ENCODE measurements at regions not wholly inside any gene's neighbourhood (a gene's known extent, or its start where the extent isn't known, plus 50 kb on each side); places are given as distances from the start of the nearest gene placed in this dataset.

- DNase-seq, result no peak
Observed at GRCh38 chr2:33791625-33792024, 192.5 kb upstream of the FAM98A start.

GRCh38 chr2:33788044-33788443 lies 188.9 kb upstream of the FAM98A start:
- DNase-seq, result no peak

- no peak for DNase-seq
Observed at GRCh38 chr2:33786881-33787280, 187.8 kb upstream of the FAM98A start.

- no peak for DNase-seq
Observed at GRCh38 chr2:33785201-33786106, 186.4 kb upstream of the FAM98A start.

- DNase-seq, result no peak
Observed at GRCh38 chr2:33784488-33784887, 185.4 kb upstream of the FAM98A start.

- no peak for DNase-seq
Observed at GRCh38 chr2:33782395-33783230, 183.5 kb upstream of the FAM98A start.

- DNase-seq, result no peak
Observed at GRCh38 chr2:33777786-33778185, 178.7 kb upstream of the FAM98A start.

GRCh38 chr2:33775306-33775705 lies 176.2 kb upstream of the FAM98A start:
- DNase-seq, result no peak

GRCh38 chr2:33770023-33770422 lies 170.9 kb upstream of the FAM98A start:
- no peak for DNase-seq

GRCh38 chr2:33766175-33766574 lies 167.1 kb upstream of the FAM98A start:
- DNase-seq, result no peak

GRCh38 chr2:33765122-33765521 lies 166.0 kb upstream of the FAM98A start:
- DNase-seq, result no peak

GRCh38 chr2:33764551-33764950 lies 165.5 kb upstream of the FAM98A start:
- no peak for DNase-seq

- DNase-seq, result no peak
Observed at GRCh38 chr2:33763671-33764310, 164.7 kb upstream of the FAM98A start.

- DNase-seq, result no peak
Observed at GRCh38 chr2:33762636-33763035, 163.5 kb upstream of the FAM98A start.

- DNase-seq, result no peak
Observed at GRCh38 chr2:33746208-33746800, 147.2 kb upstream of the FAM98A start.

GRCh38 chr2:33735096-33735495 lies 136.0 kb upstream of the FAM98A start:
- DNase-seq, result no peak

GRCh38 chr2:33730804-33731203 lies 131.7 kb upstream of the FAM98A start:
- no peak for DNase-seq

GRCh38 chr2:33730193-33730592 lies 131.1 kb upstream of the FAM98A start:
- no peak for DNase-seq

- no peak for DNase-seq
Observed at GRCh38 chr2:33729353-33729752, 130.3 kb upstream of the FAM98A start.

- no peak for DNase-seq
Observed at GRCh38 chr2:33728106-33728505, 129.0 kb upstream of the FAM98A start.

GRCh38 chr2:33727361-33728032 lies 128.4 kb upstream of the FAM98A start:
- DNase-seq, result no peak

- no peak for DNase-seq
Observed at GRCh38 chr2:33726415-33726814, 127.3 kb upstream of the FAM98A start.

All from NCI-H510A (cell line).